MM.1S (cell line): ENCODE measurements at regions not wholly inside any gene's neighbourhood (a gene's known extent, or its start where the extent isn't known, plus 50 kb on each side); places are given as distances from the start of the nearest gene placed in this dataset.

Source experiments
- DNase-seq: peaks from one replicate; pipeline ENCODE4 v3.0.0-alpha.2; 2015
- H2AFZ ChIP-seq: fragments of 300-600 bp; sonication (generic); 2 replicates; pipeline ENCODE4 v1.6.0; 2016; ENCODE audit warnings: antibody characterized with exemption, low read length
- H3F3A ChIP-seq: fragments of 300-600 bp; sonication (generic); 2 replicates; pipeline ENCODE4 v1.6.1; 2016; ENCODE audit warnings: mild to moderate bottlenecking, antibody characterized with exemption, low read length, moderate library complexity, mixed read lengths; ENCODE audit not compliant: insufficient read depth
- H3K27ac ChIP-seq: fragments of 300-600 bp; sonication (generic); 2 replicates; pipeline ENCODE4 v1.5.1; 2016; ENCODE audit warnings: mild to moderate bottlenecking, low read length
- H3K27me3 ChIP-seq: fragments of 300-600 bp; sonication (generic); replicated peaks from 2 replicates; pipeline ENCODE4 v1.6.0; 2016; ENCODE audit warnings: low read length; ENCODE audit not compliant: insufficient read depth
- H3K36me3 ChIP-seq: fragments of 300-600 bp; sonication (generic); replicated peaks from 2 replicates; pipeline ENCODE4 v1.6.1; 2016; ENCODE audit warnings: mild to moderate bottlenecking, low read length, mixed read lengths; ENCODE audit not compliant: insufficient read depth
- H3K4me1 ChIP-seq: fragments of 300-600 bp; sonication (generic); 2 replicates; pipeline ENCODE4 v1.6.1; 2016; ENCODE audit warnings: low read length, mixed read lengths
- H3K4me2 ChIP-seq: fragments of 300-600 bp; sonication (generic); 2 replicates; pipeline ENCODE4 v1.6.0; 2016; ENCODE audit warnings: low read depth, low read length
- H3K4me3 ChIP-seq: fragments of 300-600 bp; sonication (generic); 2 replicates; pipeline ENCODE4 v1.5.1; 2016; ENCODE audit warnings: low read length, mixed read lengths
- H3K79me2 ChIP-seq: fragments of 300-600 bp; sonication (generic); 2 replicates; pipeline ENCODE4 v1.6.1; 2016; ENCODE audit warnings: mixed run types, low read length, mixed read lengths
- H3K9ac ChIP-seq: fragments of 300-600 bp; sonication (generic); 2 replicates; pipeline ENCODE4 v1.6.1; 2016; ENCODE audit warnings: low read length, mixed read lengths
- H3K9me2 ChIP-seq: fragments of 300-600 bp; sonication (generic); replicated peaks from 2 replicates; pipeline ENCODE4 v1.6.1; 2016; ENCODE audit warnings: mild to moderate bottlenecking, low read length, mixed read lengths; ENCODE audit not compliant: insufficient read depth
- H3K9me3 ChIP-seq: fragments of 300-600 bp; sonication (generic); replicated peaks from 2 replicates; pipeline ENCODE4 v1.6.1; 2016; ENCODE audit warnings: mild to moderate bottlenecking, low read length, mixed read lengths; ENCODE audit not compliant: insufficient read depth
- H4K20me1 ChIP-seq: fragments of 300-600 bp; sonication (generic); 2 replicates; pipeline ENCODE4 v1.6.1; 2016; ENCODE audit warnings: mild to moderate bottlenecking, low read length, moderate library complexity, mixed read lengths; ENCODE audit not compliant: insufficient read depth
- EZH2 ChIP-seq: fragments of 300-600 bp; sonication (generic); optimal IDR thresholded peaks from 2 replicates; pipeline ENCODE3; 2017; ENCODE audit warnings: low read depth, mild to moderate bottlenecking, antibody characterized with exemption, low read length, mixed read lengths
- EZH2phosphoT487 ChIP-seq: fragments of 300-600 bp; sonication (generic); IDR thresholded peaks from 2 replicates; pipeline ENCODE4 v1.6.1; 2018; ENCODE audit warnings: antibody characterized with exemption, low read length
- TF ChIP-seq, protein P1 (sequence below): fragments of 300-600 bp; sonication (generic); IDR thresholded peaks from 2 replicates; pipeline ENCODE4 v1.5.1; 2016; ENCODE audit warnings: antibody characterized with exemption, low read length, mixed read lengths

DNA sequence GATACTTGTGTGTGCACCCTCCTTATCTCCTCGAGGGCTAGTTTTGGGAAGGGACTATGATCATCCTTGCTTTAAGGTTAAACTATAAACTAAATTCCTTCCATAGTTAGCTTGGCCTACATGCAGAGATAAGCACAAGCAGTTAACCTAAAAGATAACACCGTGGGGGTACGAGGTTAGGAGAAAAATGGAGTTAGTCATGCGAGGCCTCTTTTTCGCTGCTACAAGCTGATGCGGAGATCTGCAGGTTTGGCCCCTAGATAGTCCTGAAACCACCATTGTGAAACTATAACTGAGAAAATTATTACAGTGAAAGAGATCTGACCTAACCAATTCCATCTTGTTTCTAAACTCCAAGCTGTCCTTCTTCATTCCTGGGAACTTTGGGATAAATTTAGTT lies 113.7 kb upstream of the ZKSCAN2 start:
- Histone ChIP-seq H3K27ac (no peak overlapping the region), H3K79me2 (no peaks in the 10 kb centered on the region), H3K4me1 (no peaks in the 10 kb centered on the region), H3K4me2 (no peak overlapping the region), H3K36me3 (no peaks in the 10 kb centered on the region), H3K9ac (no peak overlapping the region), H3K9me3 (no peaks in the 10 kb centered on the region), H3K27me3 (no peaks in the 10 kb centered on the region), H3K9me2 (no peaks in the 10 kb centered on the region), H2AFZ (no peak overlapping the region), H4K20me1 (no peaks in the 10 kb centered on the region), H3K4me3 (no peak overlapping the region), H3F3A (no peaks in the 10 kb centered on the region)
- no peak for DNase-seq
- TF ChIP-seq EZH2, result no peak
- TF ChIP-seq, protein P1, sequence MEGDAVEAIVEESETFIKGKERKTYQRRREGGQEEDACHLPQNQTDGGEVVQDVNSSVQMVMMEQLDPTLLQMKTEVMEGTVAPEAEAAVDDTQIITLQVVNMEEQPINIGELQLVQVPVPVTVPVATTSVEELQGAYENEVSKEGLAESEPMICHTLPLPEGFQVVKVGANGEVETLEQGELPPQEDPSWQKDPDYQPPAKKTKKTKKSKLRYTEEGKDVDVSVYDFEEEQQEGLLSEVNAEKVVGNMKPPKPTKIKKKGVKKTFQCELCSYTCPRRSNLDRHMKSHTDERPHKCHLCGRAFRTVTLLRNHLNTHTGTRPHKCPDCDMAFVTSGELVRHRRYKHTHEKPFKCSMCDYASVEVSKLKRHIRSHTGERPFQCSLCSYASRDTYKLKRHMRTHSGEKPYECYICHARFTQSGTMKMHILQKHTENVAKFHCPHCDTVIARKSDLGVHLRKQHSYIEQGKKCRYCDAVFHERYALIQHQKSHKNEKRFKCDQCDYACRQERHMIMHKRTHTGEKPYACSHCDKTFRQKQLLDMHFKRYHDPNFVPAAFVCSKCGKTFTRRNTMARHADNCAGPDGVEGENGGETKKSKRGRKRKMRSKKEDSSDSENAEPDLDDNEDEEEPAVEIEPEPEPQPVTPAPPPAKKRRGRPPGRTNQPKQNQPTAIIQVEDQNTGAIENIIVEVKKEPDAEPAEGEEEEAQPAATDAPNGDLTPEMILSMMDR, result no peak
- no peak for TF ChIP-seq EZH2phosphoT487

- TF ChIP-seq, protein P1, result no peak
- TF ChIP-seq EZH2phosphoT487 (no peak), EZH2 (no peak)
These were observed 112.9 kb upstream of the ZKSCAN2 start for GRCh38 chr16:25370541-25370940.

GRCh38 chr16:25367773-25368524 lies 110.3 kb upstream of the ZKSCAN2 start:
- no peaks in the 10 kb centered on the region for H3K36me3 ChIP-seq
- no peak overlapping the region for H3K27ac ChIP-seq
- H3K4me3 ChIP-seq, result no peak overlapping the region
- TF ChIP-seq, protein P1, result no peak
- TF ChIP-seq EZH2phosphoT487, result no peak
- TF ChIP-seq EZH2, result no peak
- H2AFZ ChIP-seq, result no peak overlapping the region
- DNase-seq, result no peak
- no peak overlapping the region for H3K4me2 ChIP-seq
- H3K27me3 ChIP-seq, result no peaks in the 10 kb centered on the region
- H3K9me2 ChIP-seq, result no peaks in the 10 kb centered on the region
- H3K9me3 ChIP-seq, result no peaks in the 10 kb centered on the region
- no peaks in the 10 kb centered on the region for H3F3A ChIP-seq
- H3K4me1 ChIP-seq, result no peaks in the 10 kb centered on the region
- no peak overlapping the region for H3K9ac ChIP-seq
- no peaks in the 10 kb centered on the region for H3K79me2 ChIP-seq
- H4K20me1 ChIP-seq, result no peaks in the 10 kb centered on the region

More at GRCh38 chr16:25370541-25370940, 112.9 kb upstream of the ZKSCAN2 start:
- no peak for DNase-seq
- Histone ChIP-seq H3K4me1 (no peaks in the 10 kb centered on the region), H3K36me3 (no peaks in the 10 kb centered on the region), H3F3A (no peaks in the 10 kb centered on the region), H3K9me2 (no peaks in the 10 kb centered on the region), H4K20me1 (no peaks in the 10 kb centered on the region), H3K27ac (no peak overlapping the region), H3K9me3 (no peaks in the 10 kb centered on the region), H3K4me3 (no peak overlapping the region), H2AFZ (no peak overlapping the region), H3K27me3 (no peaks in the 10 kb centered on the region), H3K9ac (no peak overlapping the region), H3K79me2 (no peaks in the 10 kb centered on the region), H3K4me2 (no peak overlapping the region)
